ENCODE measurements at regions not wholly inside any gene's neighbourhood (a gene's known extent, or its start where the extent isn't known, plus 50 kb on each side); places are given as distances from the start of the nearest gene placed in this dataset.

DNA sequence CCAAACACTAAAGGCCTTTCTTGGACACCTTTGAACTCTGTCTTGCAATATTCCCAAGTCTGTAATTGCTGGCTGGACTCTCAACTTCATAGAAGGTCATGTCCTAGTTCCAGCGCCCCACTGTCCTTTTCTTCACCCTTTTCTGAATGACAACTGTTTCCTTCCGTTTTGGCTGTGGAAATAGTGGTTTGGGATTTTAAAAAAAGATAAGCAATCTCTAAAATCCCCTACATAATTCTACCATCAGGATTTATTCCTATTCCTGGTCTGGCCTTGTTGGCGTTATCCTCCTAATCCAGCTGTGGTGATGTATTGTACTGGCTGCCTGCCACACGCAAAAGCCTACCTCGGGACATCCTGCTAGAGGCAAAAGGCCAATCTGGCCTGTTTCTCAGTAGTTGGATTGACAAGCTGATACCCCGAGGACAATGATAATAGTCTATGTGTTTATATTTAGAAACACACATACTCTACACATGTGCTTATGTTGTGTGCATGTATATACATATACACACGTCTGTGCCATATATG lies 440.3 kb upstream of the DPH6 start:
- TF ChIP-seq, protein P1, sequence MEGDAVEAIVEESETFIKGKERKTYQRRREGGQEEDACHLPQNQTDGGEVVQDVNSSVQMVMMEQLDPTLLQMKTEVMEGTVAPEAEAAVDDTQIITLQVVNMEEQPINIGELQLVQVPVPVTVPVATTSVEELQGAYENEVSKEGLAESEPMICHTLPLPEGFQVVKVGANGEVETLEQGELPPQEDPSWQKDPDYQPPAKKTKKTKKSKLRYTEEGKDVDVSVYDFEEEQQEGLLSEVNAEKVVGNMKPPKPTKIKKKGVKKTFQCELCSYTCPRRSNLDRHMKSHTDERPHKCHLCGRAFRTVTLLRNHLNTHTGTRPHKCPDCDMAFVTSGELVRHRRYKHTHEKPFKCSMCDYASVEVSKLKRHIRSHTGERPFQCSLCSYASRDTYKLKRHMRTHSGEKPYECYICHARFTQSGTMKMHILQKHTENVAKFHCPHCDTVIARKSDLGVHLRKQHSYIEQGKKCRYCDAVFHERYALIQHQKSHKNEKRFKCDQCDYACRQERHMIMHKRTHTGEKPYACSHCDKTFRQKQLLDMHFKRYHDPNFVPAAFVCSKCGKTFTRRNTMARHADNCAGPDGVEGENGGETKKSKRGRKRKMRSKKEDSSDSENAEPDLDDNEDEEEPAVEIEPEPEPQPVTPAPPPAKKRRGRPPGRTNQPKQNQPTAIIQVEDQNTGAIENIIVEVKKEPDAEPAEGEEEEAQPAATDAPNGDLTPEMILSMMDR (IDR thresholded peaks at IDR 0.05; ENCODE audit: borderline replicate concordance, extremely low read depth, low read length, poor library complexity, severe bottlenecking), result no peak
- TF ChIP-seq EZH2 (IDR thresholded peaks at IDR 0.05; ENCODE audit: borderline replicate concordance, low read depth, low read length, severe bottlenecking), result no peak

Measured in DND-41 (cell line).